Lung (tissue), 11 donors: ENCODE measurements at regions not wholly inside any gene's neighbourhood (a gene's known extent, or its start where the extent isn't known, plus 50 kb on each side); places are given as distances from the start of the nearest gene placed in this dataset.

ENCODE experiments used
- ATAC-seq: fragments of 200-7000 bp; cut with Tn5 transposase; one replicate; pipeline ENCODE4 v1.9.1; 2020; ENCODE audit warnings: moderate number of reproducible peaks; ENCODE audit not compliant: insufficient read depth, low FRiP score
- DNase-seq, 3 donors: peaks; one replicate each; pipeline ENCODE4 v3.0.0-alpha.2; 2013 to 2017
- H3K27ac ChIP-seq, 2 donors: one replicate each; pipeline ENCODE4 v1.5.1; 2013; ENCODE audit warnings: mild to moderate bottlenecking in 2 of 2, moderate library complexity in 2 of 2, control low read depth in 1 of 2, inconsistent platforms in 1 of 2, low read depth in 1 of 2, low read length in 1 of 2
- H3K27me3 ChIP-seq, 3 donors: one replicate each; pipeline ENCODE4 v1.5.1; 2013; ENCODE audit warnings: low read length in 2 of 3; ENCODE audit not compliant: control insufficient read depth in 3 of 3, insufficient read depth in 3 of 3
- H3K36me3 ChIP-seq, 4 donors: one replicate each; pipeline ENCODE4 v1.5.1; 2013; ENCODE audit warnings: low read length in 4 of 4, mild to moderate bottlenecking in 1 of 4, moderate library complexity in 1 of 4; ENCODE audit not compliant: control insufficient read depth in 4 of 4, insufficient read depth in 4 of 4
- H3K4me1 ChIP-seq, 5 donors: one replicate each; pipeline ENCODE4 v1.5.1; 2013; ENCODE audit warnings: low read length in 5 of 5, mild to moderate bottlenecking in 2 of 5, moderate library complexity in 1 of 5; ENCODE audit not compliant: control insufficient read depth in 5 of 5, insufficient read depth in 5 of 5
- H3K4me3 ChIP-seq: one replicate; pipeline ENCODE4 v1.5.1; 2013; ENCODE audit warnings: mild to moderate bottlenecking, control low read depth, moderate library complexity
- H3K9ac ChIP-seq, 2 donors: one replicate each; pipeline ENCODE4 v1.5.1; 2013; ENCODE audit warnings: low read length in 2 of 2, control low read depth in 1 of 2; ENCODE audit not compliant: insufficient read depth in 1 of 2
- H3K9me3 ChIP-seq, 4 donors: one replicate each; pipeline ENCODE4 v1.5.1; 2013; ENCODE audit warnings: low read length in 3 of 4, mild to moderate bottlenecking in 1 of 4, moderate library complexity in 1 of 4; ENCODE audit not compliant: control insufficient read depth in 4 of 4, insufficient read depth in 3 of 4
- CTCF ChIP-seq: IDR thresholded peaks from 2 replicates; pipeline ENCODE4 v1.5.1; 2012; ENCODE audit warnings: mild to moderate bottlenecking; ENCODE audit errors: control extremely low read depth, extremely low read depth
- WGBS, 2 donors: extraction: QIAGEN DNeasy Blood & Tissue Kit; methylation state at CpG; one replicate each; pipeline ENCODE4 v1.1.7; 2013; 5-methylcytosine and 5-hydroxymethylcytosine counted together
- donor health status: control.
- donor health status: control.
- donor health status: Bipolar disorder and iron deficiency.
- donor health status: healthy.
- donor health status: DM: yes; HTN: yes; CAD: no.

- DNase-seq (no peak), ATAC-seq (no peak)
- no peaks in the 10 kb centered on the region for H3K4me1 ChIP-seq
- no peaks in the 10 kb centered on the region for H3K36me3 ChIP-seq
- no peaks in the 10 kb centered on the region for H3K27me3 ChIP-seq
- H3K4me3 ChIP-seq, result no peak overlapping the region
- no peak overlapping the region for H3K27ac ChIP-seq
- H3K9ac ChIP-seq, result no peak overlapping the region
- no peaks in the 10 kb centered on the region for H3K9me3 ChIP-seq
- WGBS, 2 donors, result 51 to 86% methylated on average over 1 of the region's 1 CpG
- TF ChIP-seq CTCF, result no peak
Measured at GRCh38 chr13:58830841-58831240, 1199.3 kb downstream of the PCDH17 start.

DNA sequence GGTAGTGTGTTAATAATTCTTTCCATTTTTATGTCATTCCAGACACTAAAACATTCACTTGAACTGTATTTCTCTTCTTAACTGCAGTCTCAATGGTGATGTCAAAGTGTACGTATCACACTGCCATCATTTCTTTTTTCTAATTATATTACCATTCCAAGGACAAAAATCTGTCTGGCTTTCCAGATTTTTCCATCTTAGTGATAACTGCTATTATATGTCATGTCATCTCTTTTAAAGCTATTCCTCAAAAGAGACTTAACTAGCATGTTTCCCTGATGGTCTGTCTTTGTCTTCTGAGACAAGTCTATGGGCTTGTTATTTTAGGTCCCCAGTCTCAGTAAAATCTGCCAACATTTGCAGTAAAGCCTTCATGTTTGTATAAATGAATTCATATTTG is 1207.1 kb downstream of the PCDH17 start:
- no peaks in the 10 kb centered on the region for H3K27me3 ChIP-seq
- 88 to 91% methylated on average over 1 of the region's 1 CpG for WGBS, 2 donors
- peaks cover 0 to 5% (median 0%) of the 10 kb centered on the region in 4 donors for H3K9me3 ChIP-seq
- H3K4me1 ChIP-seq, result peaks cover 0 to 8% (median 0%) of the 10 kb centered on the region in 5 donors
- DNase-seq, result no peak
- H3K36me3 ChIP-seq, result no peaks in the 10 kb centered on the region
- ATAC-seq, result no peak
- no peak for TF ChIP-seq CTCF
- no peak overlapping the region for H3K4me3 ChIP-seq
- no peak overlapping the region for H3K27ac ChIP-seq
- no peak overlapping the region for H3K9ac ChIP-seq

- H3K9ac ChIP-seq, result no peak overlapping the region
- H3K27me3 ChIP-seq, result no peaks in the 10 kb centered on the region
- DNase-seq, result peak in 2 of 3 donors; percentile 16 to 20
- no peak overlapping the region for H3K4me3 ChIP-seq
- 80 to 84% methylated on average over 6 of the region's 6 CpGs for WGBS, 2 donors
- peaks cover 0 to 11% (median 3%) of the 10 kb centered on the region in 4 donors for H3K9me3 ChIP-seq
- ATAC-seq, result no peak
- H3K36me3 ChIP-seq, result no peaks in the 10 kb centered on the region
- peaks cover 0 to 8% (median 0%) of the 10 kb centered on the region in 5 donors for H3K4me1 ChIP-seq
- TF ChIP-seq CTCF, result no peak
- H3K27ac ChIP-seq, result no peak overlapping the region
Measured at GRCh38 chr13:58843071-58843470, 1211.5 kb downstream of the PCDH17 start.

- ATAC-seq, result no peak
- H3K9ac ChIP-seq, result no peak overlapping the region
- no peaks in the 10 kb centered on the region for H3K27me3 ChIP-seq
- TF ChIP-seq CTCF, result no peak
- H3K9me3 ChIP-seq, result peaks cover 0 to 11% (median 3%) of the 10 kb centered on the region in 4 donors
- WGBS, 2 donors, result 77 to 86% methylated on average over 6 of the region's 6 CpGs
- peaks cover 0 to 8% (median 0%) of the 10 kb centered on the region in 5 donors for H3K4me1 ChIP-seq
- H3K36me3 ChIP-seq, result no peaks in the 10 kb centered on the region
- DNase-seq, result no peak
- no peak overlapping the region for H3K4me3 ChIP-seq
- no peak overlapping the region for H3K27ac ChIP-seq
Measured at GRCh38 chr13:58843567-58843966, 1212.0 kb downstream of the PCDH17 start.
